ENCODE measurements at regions not wholly inside any gene's neighbourhood (a gene's known extent, or its start where the extent isn't known, plus 50 kb on each side); places are given as distances from the start of the nearest gene placed in this dataset.
A peak's percentile ranks its signal among the peaks of the same experiment; 100 is the strongest.

DNA sequence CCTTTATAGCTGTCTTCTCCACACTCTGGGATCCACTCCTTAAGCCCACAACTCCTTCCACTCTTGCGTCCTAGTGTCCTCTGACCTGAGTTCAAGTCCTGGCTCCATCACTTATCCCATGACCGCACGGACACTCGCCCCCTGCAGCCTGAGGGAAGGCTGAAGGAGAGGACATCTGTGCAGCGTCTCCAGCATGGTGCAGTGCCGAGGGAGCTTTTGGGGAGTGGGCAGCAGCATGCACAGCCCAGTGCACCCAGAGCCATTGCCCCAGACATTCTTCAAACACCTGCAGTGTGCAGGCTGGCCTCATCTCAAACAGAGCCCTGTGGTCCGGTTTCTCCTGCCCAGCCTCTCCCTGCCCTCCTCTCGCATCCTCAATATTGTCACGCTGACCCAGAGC, 317.1 kb upstream of the ZMIZ1 start:
- Histone ChIP-seq H4K20me1 (ENCODE audit: insufficient read depth) (no peaks in the 10 kb centered on the region), H3K9ac (no peak overlapping the region), H3K4me1 (ENCODE audit: control insufficient read depth in 1 of 2, insufficient read depth in 2 of 2, low read depth in 1 of 2, low read length in 1 of 2) (peaks cover 23 to 48% of the 10 kb centered on the region in 2 experiments; a peak in 3 of 4 replicates), H3K27ac (ENCODE audit: low read depth in 2 of 2, low read length in 1 of 2) (no peak overlapping the region), H3K9me2 (no peaks in the 10 kb centered on the region), H3K4me2 (no peak overlapping the region), H3K36me3 (replicated peaks in 1 of 2; ENCODE audit: control insufficient read depth in 1 of 2, insufficient read depth in 2 of 2, low read length in 1 of 2) (no peaks in the 10 kb centered on the region), H3K27me3 (ENCODE audit: insufficient read depth) (no peaks in the 10 kb centered on the region), H2AFZ (ENCODE audit: low read depth) (no peak overlapping the region), H3K9me3 (no peaks in the 10 kb centered on the region), H3F3A (replicated peaks; ENCODE audit: insufficient read depth) (peaks cover 5% of the 10 kb centered on the region), H3K79me2 (ENCODE audit: insufficient read depth) (no peaks in the 10 kb centered on the region), H3K4me3 (ENCODE audit: low read depth in 2 of 2, low read length in 1 of 2) (no peak overlapping the region)
- ChIA-PET POLR2A (interaction anchor here (0.7 kb wide), 1 partner anchor 8 kb away, joined by 3 read pairs; no protein-coding TSS in a partner anchor), CTCF (interaction anchor here (0.9 to 1.6 kb wide), 4 partner anchors 9 to 447 kb away, joined by 3 to 4 read pairs (median 4); no protein-coding TSS in a partner anchor)
- WGBS (ENCODE audit: low lambda C conversion rate): 91% methylated on average over 9 of the region's 9 CpGs
- no peak for DNase-seq
- TF ChIP-seq YY1 (IDR thresholded peaks at IDR 0.05; ENCODE audit: low read depth) (no peak), RXRA (IDR thresholded peaks at IDR 0.05; ENCODE audit: borderline replicate concordance, low read depth) (no peak), RFX5 (IDR thresholded peaks at IDR 0.05; ENCODE audit: low read length) (no peak), GABPA (IDR thresholded peaks at IDR 0.05; ENCODE audit: low read depth) (no peak), CTCF (IDR thresholded peaks at IDR 0.05) (no peak), TEAD4 (IDR thresholded peaks at IDR 0.05; ENCODE audit: borderline replicate concordance, insufficient read depth) (no peak), FOXJ3 (CRISPR knock-in tag; IDR thresholded peaks at IDR 0.05) (no peak), NRF1 (IDR thresholded peaks at IDR 0.05; ENCODE audit: low read depth, low read length) (no peak), ZBTB33 (IDR thresholded peaks at IDR 0.05; ENCODE audit: borderline replicate concordance, low read depth) (no peak), MXI1 (IDR thresholded peaks at IDR 0.05; ENCODE audit: low read depth, low read length) (no peak), SIN3A (IDR thresholded peaks at IDR 0.05; ENCODE audit: borderline replicate concordance, low read depth, low read length) (no peak)

DNA sequence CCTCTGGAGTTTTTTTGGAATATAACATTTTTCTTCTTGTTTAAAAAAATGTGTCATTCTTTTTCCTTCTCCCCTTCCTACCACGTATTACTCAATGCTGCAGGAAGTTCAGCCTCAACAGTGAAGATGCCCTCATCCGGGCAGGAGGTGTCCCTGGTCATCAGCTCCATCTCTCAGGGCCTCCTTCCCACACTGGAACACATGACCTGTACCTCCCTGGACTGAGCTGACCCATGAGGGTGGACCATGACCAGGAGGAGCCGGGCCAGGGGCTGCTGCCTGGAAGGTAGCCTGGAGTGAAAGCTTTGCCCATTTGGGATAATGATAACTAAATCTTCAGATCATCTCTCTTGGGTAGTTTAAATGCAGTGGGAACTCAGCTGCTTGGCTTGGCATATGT, 316.5 kb upstream of the ZMIZ1 start:
- Histone ChIP-seq H3F3A (replicated peaks; ENCODE audit: insufficient read depth) (peaks cover 8% of the 10 kb centered on the region), H3K36me3 (replicated peaks in 1 of 2; ENCODE audit: control insufficient read depth in 1 of 2, insufficient read depth in 2 of 2, low read length in 1 of 2) (no peaks in the 10 kb centered on the region), H3K4me1 (ENCODE audit: control insufficient read depth in 1 of 2, insufficient read depth in 2 of 2, low read depth in 1 of 2, low read length in 1 of 2) (peaks cover 26 to 50% of the 10 kb centered on the region in 2 experiments; a peak in 3 of 4 replicates), H3K4me2 (no peak overlapping the region), H3K27ac (ENCODE audit: low read depth in 2 of 2, low read length in 1 of 2) (peak overlapping the region in 1 of 2 experiments; percentile 3; a peak in 1 of 4 replicates), H3K79me2 (ENCODE audit: insufficient read depth) (no peaks in the 10 kb centered on the region), H3K27me3 (ENCODE audit: insufficient read depth) (no peaks in the 10 kb centered on the region), H3K4me3 (ENCODE audit: low read depth in 2 of 2, low read length in 1 of 2) (no peak overlapping the region), H3K9ac (no peak overlapping the region), H3K9me2 (no peaks in the 10 kb centered on the region), H2AFZ (ENCODE audit: low read depth) (no peak overlapping the region), H3K9me3 (no peaks in the 10 kb centered on the region), H4K20me1 (ENCODE audit: insufficient read depth) (no peaks in the 10 kb centered on the region)
- WGBS (ENCODE audit: low lambda C conversion rate): 89% methylated on average over 3 of the region's 3 CpGs
- no peak for DNase-seq
- ChIA-PET CTCF (interaction anchor here (0.6 to 1.6 kb wide), 5 partner anchors 10 to 456 kb away, joined by 3 to 4 read pairs (median 3); no protein-coding TSS in a partner anchor), POLR2A (interaction anchor here (0.7 kb wide), 1 partner anchor 8 kb away, joined by 3 read pairs; no protein-coding TSS in a partner anchor)
- TF ChIP-seq IRF3 (IDR thresholded peaks at IDR 0.05; ENCODE audit: low read depth, low read length) (no peak), TCF12 (IDR thresholded peaks at IDR 0.05) (no peak), RFX5 (IDR thresholded peaks at IDR 0.05; ENCODE audit: low read length) (no peak), SIN3A (IDR thresholded peaks at IDR 0.05; ENCODE audit: borderline replicate concordance, low read depth, low read length) (no peak), GATA2 (CRISPR knock-in tag; IDR thresholded peaks at IDR 0.05) (no peak), POLR2AphosphoS5 (IDR thresholded peaks at IDR 0.05; ENCODE audit: low read depth, low read length) (no peak), GABPA (IDR thresholded peaks at IDR 0.05; ENCODE audit: low read depth) (no peak), FOSL2 (IDR thresholded peaks at IDR 0.05; ENCODE audit: borderline replicate concordance, low read depth) (no peak), USF1 (IDR thresholded peaks at IDR 0.05; ENCODE audit: borderline replicate concordance, low read depth) (no peak)
- TF ChIP-seq, protein P1, sequence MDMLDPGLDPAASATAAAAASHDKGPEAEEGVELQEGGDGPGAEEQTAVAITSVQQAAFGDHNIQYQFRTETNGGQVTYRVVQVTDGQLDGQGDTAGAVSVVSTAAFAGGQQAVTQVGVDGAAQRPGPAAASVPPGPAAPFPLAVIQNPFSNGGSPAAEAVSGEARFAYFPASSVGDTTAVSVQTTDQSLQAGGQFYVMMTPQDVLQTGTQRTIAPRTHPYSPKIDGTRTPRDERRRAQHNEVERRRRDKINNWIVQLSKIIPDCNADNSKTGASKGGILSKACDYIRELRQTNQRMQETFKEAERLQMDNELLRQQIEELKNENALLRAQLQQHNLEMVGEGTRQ (IDR thresholded peaks at IDR 0.05; ENCODE audit: borderline replicate concordance, low read depth, low read length): no peak
